ENCODE measurements at regions not wholly inside any gene's neighbourhood (a gene's known extent, or its start where the extent isn't known, plus 50 kb on each side); places are given as distances from the start of the nearest gene placed in this dataset.

- DNase-seq (ENCODE audit: low read depth), result no peak
- TF ChIP-seq CTCF (conservative IDR thresholded peaks at IDR 0.05; ENCODE audit: low read depth, low read length), result no peak
These were observed 369.0 kb downstream of the UQCRFS1 start for GRCh38 chr19:28843761-28844492.

GRCh38 chr19:28841531-28841930, 371.4 kb downstream of the UQCRFS1 start:
- TF ChIP-seq CTCF (conservative IDR thresholded peaks at IDR 0.05; ENCODE audit: low read depth, low read length), result no peak
- no peak overlapping the region for H3K4me3 ChIP-seq (ENCODE audit: low read depth, low read length)
- DNase-seq (ENCODE audit: low read depth), result no peak

More at GRCh38 chr19:28843761-28844492, 369.0 kb downstream of the UQCRFS1 start:
- no peak overlapping the region for H3K4me3 ChIP-seq (ENCODE audit: low read depth, low read length)

GRCh38 chr19:28840891-28841290, 372.1 kb downstream of the UQCRFS1 start:
- no peak overlapping the region for H3K4me3 ChIP-seq (ENCODE audit: low read depth, low read length)
- no peak for DNase-seq (ENCODE audit: low read depth)
- no peak for TF ChIP-seq CTCF (conservative IDR thresholded peaks at IDR 0.05; ENCODE audit: low read depth, low read length)

GRCh38 chr19:28839455-28839854, 373.5 kb downstream of the UQCRFS1 start:
- no peak overlapping the region for H3K4me3 ChIP-seq (ENCODE audit: low read depth, low read length)
- TF ChIP-seq CTCF (conservative IDR thresholded peaks at IDR 0.05; ENCODE audit: low read depth, low read length), result no peak

GRCh38 chr19:28838909-28839308, 374.0 kb downstream of the UQCRFS1 start:
- no peak overlapping the region for H3K4me3 ChIP-seq (ENCODE audit: low read depth, low read length)
- no peak for TF ChIP-seq CTCF (conservative IDR thresholded peaks at IDR 0.05; ENCODE audit: low read depth, low read length)
- no peak for DNase-seq (ENCODE audit: low read depth)

More at GRCh38 chr19:28839455-28839854, 373.5 kb downstream of the UQCRFS1 start:
- DNase-seq (ENCODE audit: low read depth), result no peak

- H3K4me3 ChIP-seq (ENCODE audit: low read depth, low read length), result no peak overlapping the region
- TF ChIP-seq CTCF (conservative IDR thresholded peaks at IDR 0.05; ENCODE audit: low read depth, low read length), result no peak
- no peak for DNase-seq (ENCODE audit: low read depth)
These were observed 376.5 kb downstream of the UQCRFS1 start for GRCh38 chr19:28836421-28836820.

GRCh38 chr19:28834996-28835395, 378.0 kb downstream of the UQCRFS1 start:
- H3K4me3 ChIP-seq (ENCODE audit: low read depth, low read length), result no peak overlapping the region
- TF ChIP-seq CTCF (conservative IDR thresholded peaks at IDR 0.05; ENCODE audit: low read depth, low read length), result no peak
- DNase-seq (ENCODE audit: low read depth), result no peak

All from choroid plexus epithelial cell (primary cell).